Fibroblast of lung (primary cell): ENCODE measurements at regions not wholly inside any gene's neighbourhood (a gene's known extent, or its start where the extent isn't known, plus 50 kb on each side); places are given as distances from the start of the nearest gene placed in this dataset.
"Not testable (repeated sequence)": the region's sequence is repeated elsewhere in the genome, so short reads cannot be mapped to it uniquely, and the experiment has no call there.

Experiments used
- DNase-seq, 2 donors: peaks; one replicate each; pipeline versions ENCODE4 v3.0.0 to v3.0.0-alpha.2; 2010; ENCODE audit warnings: low read depth in 2 of 2
- H2AFZ ChIP-seq: 2 replicates; pipeline ENCODE4 v1.5.1; 2012; ENCODE audit warnings: low read length, control low read depth, inconsistent platforms
- H3K27ac ChIP-seq: 2 replicates; pipeline ENCODE4 v1.5.1; 2011; ENCODE audit warnings: low read length, control low read depth; ENCODE audit not compliant: insufficient read depth
- H3K27me3 ChIP-seq: 2 replicates; pipeline ENCODE4 v1.5.1; 2011; ENCODE audit warnings: mild to moderate bottlenecking, low read length; ENCODE audit not compliant: control insufficient read depth, insufficient read depth
- H3K36me3 ChIP-seq: 2 replicates; pipeline ENCODE4 v1.5.1; 2011; ENCODE audit warnings: low read length; ENCODE audit not compliant: control insufficient read depth, insufficient read depth
- H3K4me1 ChIP-seq: 2 replicates; pipeline ENCODE4 v1.5.1; 2011; ENCODE audit warnings: low read length; ENCODE audit not compliant: control insufficient read depth, insufficient read depth; ENCODE audit errors: extremely low read depth
- H3K4me2 ChIP-seq: 2 replicates; pipeline ENCODE4 v1.5.1; 2011; ENCODE audit warnings: low read length, control low read depth; ENCODE audit not compliant: insufficient read depth; ENCODE audit errors: extremely low read depth
- H3K4me3 ChIP-seq, 4 experiments: fragments of 200-600 bp in 1 of 4; sonication (generic) in 1 of 4; replicated peaks in 1 of 4; 2 replicates each; pipeline ENCODE4 v1.5.1; 2011 to 2016; ENCODE audit warnings: low read length in 4 of 4, low read depth in 3 of 4, mild to moderate bottlenecking in 3 of 4, control low read depth in 2 of 4, inconsistent platforms in 1 of 4, mixed read lengths in 1 of 4; ENCODE audit not compliant: insufficient read depth in 1 of 4; ENCODE audit errors: control extremely low read depth in 1 of 4
- H3K79me2 ChIP-seq: 2 replicates; pipeline ENCODE4 v1.5.1; 2012; ENCODE audit warnings: mild to moderate bottlenecking, low read length, inconsistent platforms; ENCODE audit not compliant: control insufficient read depth, insufficient read depth
- H3K9ac ChIP-seq: 2 replicates; pipeline ENCODE4 v1.5.1; 2011; ENCODE audit warnings: mild to moderate bottlenecking, low read length, control low read depth; ENCODE audit not compliant: insufficient read depth
- H3K9me3 ChIP-seq: 2 replicates; pipeline ENCODE4 v1.5.1; 2012; ENCODE audit warnings: low read depth, low read length; ENCODE audit not compliant: control insufficient read depth, insufficient read depth
- H4K20me1 ChIP-seq: 2 replicates; pipeline ENCODE4 v1.5.1; 2011; ENCODE audit warnings: low read length; ENCODE audit not compliant: control insufficient read depth, insufficient read depth; ENCODE audit errors: extremely low read depth
- EZH2 ChIP-seq: IDR thresholded peaks from 2 replicates; pipeline ENCODE4 v1.5.1; 2012; ENCODE audit warnings: low read length, control low read depth, mild to moderate bottlenecking; ENCODE audit errors: missing control alignments
- TF ChIP-seq, protein P1 (sequence below), 2 donors: IDR thresholded peaks in 1 of 2; conservative IDR thresholded peaks in 1 of 2; 1 replicate in 1 of 2; 2 replicates in 1 of 2; pipeline ENCODE4 v1.5.1; 2011 to 2012; ENCODE audit warnings: low read length in 2 of 2, control low read depth in 1 of 2, inconsistent platforms in 1 of 2, low read depth in 1 of 2, mild to moderate bottlenecking in 1 of 2

DNA sequence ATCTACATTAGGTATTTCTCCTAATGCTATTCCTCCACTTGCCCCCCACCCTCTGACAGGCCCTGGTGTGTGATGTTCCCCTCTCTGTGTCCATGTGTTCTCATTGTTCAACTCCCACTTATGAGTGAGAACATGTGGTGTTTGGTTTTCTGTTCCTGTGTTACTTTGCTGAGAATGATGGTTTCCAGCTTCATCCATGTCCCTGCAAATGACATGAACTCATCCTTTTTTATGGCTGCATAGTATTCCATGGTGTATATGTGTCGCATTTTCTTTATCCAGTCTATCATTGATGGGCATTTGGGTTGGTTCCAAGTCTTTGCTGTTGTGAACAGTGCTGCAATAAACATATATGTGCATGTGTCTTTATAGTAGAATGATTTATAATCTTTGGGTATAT lies 50.6 kb upstream of the GRHL3 start:
- not testable (repeated sequence) for H2AFZ ChIP-seq, H3K27ac ChIP-seq, H3K36me3 ChIP-seq, H3K4me1 ChIP-seq, DNase-seq, H3K27me3 ChIP-seq, H3K4me3 ChIP-seq, H3K9ac ChIP-seq, H3K4me2 ChIP-seq, H4K20me1 ChIP-seq, H3K79me2 ChIP-seq, H3K9me3 ChIP-seq

GRCh38 chr1:24266998-24267397 lies 52.2 kb upstream of the GRHL3 start:
- H3K4me1 ChIP-seq = peaks cover 5% of the 10 kb centered on the region
- H3K4me2 ChIP-seq = no peak overlapping the region
- H3K9ac ChIP-seq = no peak overlapping the region
- TF ChIP-seq EZH2 = no peak
- TF ChIP-seq, protein P1, sequence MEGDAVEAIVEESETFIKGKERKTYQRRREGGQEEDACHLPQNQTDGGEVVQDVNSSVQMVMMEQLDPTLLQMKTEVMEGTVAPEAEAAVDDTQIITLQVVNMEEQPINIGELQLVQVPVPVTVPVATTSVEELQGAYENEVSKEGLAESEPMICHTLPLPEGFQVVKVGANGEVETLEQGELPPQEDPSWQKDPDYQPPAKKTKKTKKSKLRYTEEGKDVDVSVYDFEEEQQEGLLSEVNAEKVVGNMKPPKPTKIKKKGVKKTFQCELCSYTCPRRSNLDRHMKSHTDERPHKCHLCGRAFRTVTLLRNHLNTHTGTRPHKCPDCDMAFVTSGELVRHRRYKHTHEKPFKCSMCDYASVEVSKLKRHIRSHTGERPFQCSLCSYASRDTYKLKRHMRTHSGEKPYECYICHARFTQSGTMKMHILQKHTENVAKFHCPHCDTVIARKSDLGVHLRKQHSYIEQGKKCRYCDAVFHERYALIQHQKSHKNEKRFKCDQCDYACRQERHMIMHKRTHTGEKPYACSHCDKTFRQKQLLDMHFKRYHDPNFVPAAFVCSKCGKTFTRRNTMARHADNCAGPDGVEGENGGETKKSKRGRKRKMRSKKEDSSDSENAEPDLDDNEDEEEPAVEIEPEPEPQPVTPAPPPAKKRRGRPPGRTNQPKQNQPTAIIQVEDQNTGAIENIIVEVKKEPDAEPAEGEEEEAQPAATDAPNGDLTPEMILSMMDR (conservative IDR thresholded peaks at IDR 0.05 in 1 of 2, IDR thresholded peaks at IDR 0.05 in 1 of 2; ENCODE audit: low read depth in 1 of 2, low read length in 2 of 2) = no peak
- H3K36me3 ChIP-seq = no peaks in the 10 kb centered on the region
- no peak overlapping the region for H3K27ac ChIP-seq
- H3K9me3 ChIP-seq = no peaks in the 10 kb centered on the region
- peaks cover 9% of the 10 kb centered on the region for H3K27me3 ChIP-seq
- no peaks in the 10 kb centered on the region for H3K79me2 ChIP-seq
- no peak for DNase-seq
- no peaks in the 10 kb centered on the region for H4K20me1 ChIP-seq
- no peak overlapping the region for H2AFZ ChIP-seq
- no peak overlapping the region for H3K4me3 ChIP-seq

GRCh38 chr1:24266398-24266941 lies 52.7 kb upstream of the GRHL3 start:
- Histone ChIP-seq H2AFZ (no peak overlapping the region), H3K27me3 (peaks cover 9% of the 10 kb centered on the region), H3K27ac (no peak overlapping the region), H3K4me3 (no peak overlapping the region), H3K9me3 (no peaks in the 10 kb centered on the region), H3K36me3 (no peaks in the 10 kb centered on the region), H3K4me1 (peaks cover 5% of the 10 kb centered on the region), H4K20me1 (no peaks in the 10 kb centered on the region), H3K9ac (no peak overlapping the region), H3K4me2 (no peak overlapping the region), H3K79me2 (no peaks in the 10 kb centered on the region)
- TF ChIP-seq, protein P1 (conservative IDR thresholded peaks at IDR 0.05 in 1 of 2, IDR thresholded peaks at IDR 0.05 in 1 of 2; ENCODE audit: low read depth in 1 of 2, low read length in 2 of 2) = peak in 1 of 2 donors; percentile 13
- no peak for TF ChIP-seq EZH2
- DNase-seq = peak; percentile 82 to 97
